H9 (cell line): ENCODE measurements at regions not wholly inside any gene's neighbourhood (a gene's known extent, or its start where the extent isn't known, plus 50 kb on each side); places are given as distances from the start of the nearest gene placed in this dataset.
A peak's percentile ranks its signal among the peaks of the same experiment; 100 is the strongest.

Experiments used
- DNase-seq: peaks from one replicate; pipeline ENCODE4 v3.0.0-alpha.2; 2017
- H2AFZ ChIP-seq: one replicate; pipeline ENCODE4 v1.6.1; 2013; ENCODE audit warnings: mild to moderate bottlenecking, low read length, control low read depth, moderate library complexity
- H2AK5ac ChIP-seq: 2 replicates; pipeline ENCODE4 v1.6.1; 2013; ENCODE audit warnings: low read length, control low read depth, mixed read lengths; ENCODE audit not compliant: insufficient read length
- H2BK120ac ChIP-seq: one replicate; pipeline ENCODE4 v1.6.1; 2013; ENCODE audit warnings: low read depth, mild to moderate bottlenecking, low read length, control low read depth, inconsistent platforms; ENCODE audit not compliant: poor library complexity, severe bottlenecking
- H2BK12ac ChIP-seq: 2 replicates; pipeline ENCODE4 v1.6.1; 2013; ENCODE audit warnings: low read length, control low read depth, mixed read lengths, low read depth; ENCODE audit not compliant: insufficient read length
- H2BK15ac ChIP-seq: 2 replicates; pipeline ENCODE4 v1.6.1; 2013; ENCODE audit warnings: low read depth, low read length, control low read depth
- H2BK20ac ChIP-seq: one replicate; pipeline ENCODE4 v1.6.1; 2013; ENCODE audit warnings: low read depth, mild to moderate bottlenecking, low read length, control low read depth, inconsistent platforms; ENCODE audit not compliant: poor library complexity, severe bottlenecking
- H2BK5ac ChIP-seq: 2 replicates; pipeline ENCODE4 v1.6.1; 2013; ENCODE audit warnings: low read length, control low read depth, mixed read lengths; ENCODE audit not compliant: insufficient read length
- H3K14ac ChIP-seq: 2 replicates; pipeline ENCODE4 v1.6.1; 2013; ENCODE audit warnings: low read length, control low read depth; ENCODE audit not compliant: insufficient read depth
- H3K18ac ChIP-seq: 2 replicates; pipeline ENCODE4 v1.6.1; 2013; ENCODE audit warnings: low read depth, mild to moderate bottlenecking, mixed read lengths, low read length, control low read depth; ENCODE audit not compliant: insufficient read length
- H3K23ac ChIP-seq: 2 replicates; pipeline ENCODE4 v1.6.1; 2013; ENCODE audit warnings: low read length, control low read depth, mixed read lengths, low read depth; ENCODE audit not compliant: insufficient read length
- H3K23me2 ChIP-seq: 2 replicates; pipeline ENCODE4 v1.6.1; 2013; ENCODE audit warnings: low read depth, mild to moderate bottlenecking, mixed read lengths, low read length, control low read depth; ENCODE audit not compliant: insufficient read length, poor library complexity, severe bottlenecking
- H3K27ac ChIP-seq: 2 replicates; pipeline ENCODE4 v1.5.1; 2013; ENCODE audit warnings: low read length, control low read depth, mixed read lengths, low read depth; ENCODE audit not compliant: insufficient read length
- H3K27me3 ChIP-seq: 2 replicates; pipeline ENCODE4 v1.6.1; 2013; ENCODE audit warnings: low read length, control low read depth, inconsistent platforms; ENCODE audit not compliant: insufficient read depth
- H3K4ac ChIP-seq: 2 replicates; pipeline ENCODE4 v1.6.1; 2013; ENCODE audit warnings: low read depth, mild to moderate bottlenecking, control low read depth, inconsistent platforms, low read length, moderate library complexity
- H3K4me1 ChIP-seq: 2 replicates; pipeline ENCODE4 v1.6.1; 2013; ENCODE audit warnings: low read length, control low read depth, inconsistent platforms; ENCODE audit not compliant: insufficient read depth
- H3K4me2 ChIP-seq: 2 replicates; pipeline ENCODE4 v1.6.1; 2013; ENCODE audit warnings: low read length, control low read depth, mixed read lengths; ENCODE audit not compliant: insufficient read length, insufficient read depth
- H3K56ac ChIP-seq: 2 replicates; pipeline ENCODE4 v1.6.1; 2013; ENCODE audit warnings: low read depth, mild to moderate bottlenecking, mixed read lengths, low read length, control low read depth; ENCODE audit not compliant: insufficient read length
- H3K79me1 ChIP-seq: 2 replicates; pipeline ENCODE4 v1.6.1; 2013; ENCODE audit warnings: low read depth, mild to moderate bottlenecking, moderate library complexity, low read length, control low read depth, inconsistent platforms; ENCODE audit not compliant: insufficient read depth, poor library complexity, severe bottlenecking
- H3K79me2 ChIP-seq: 2 replicates; pipeline ENCODE4 v1.6.1; 2013; ENCODE audit warnings: low read length, control low read depth, inconsistent platforms; ENCODE audit not compliant: insufficient read depth
- H3K9ac ChIP-seq: 2 replicates; pipeline ENCODE4 v1.6.1; 2013; ENCODE audit warnings: low read length, control low read depth, mixed read lengths; ENCODE audit not compliant: insufficient read length; ENCODE audit errors: extremely low read depth
- H3K9me3 ChIP-seq: one replicate; pipeline ENCODE4 v1.6.1; 2013; ENCODE audit warnings: low read depth, low read length, inconsistent platforms; ENCODE audit not compliant: control insufficient read depth
- H3T11ph ChIP-seq: one replicate; pipeline ENCODE4 v1.6.1; 2013; ENCODE audit warnings: mild to moderate bottlenecking, low read length, control low read depth, inconsistent platforms
- H4K20me1 ChIP-seq: one replicate; pipeline ENCODE4 v1.6.1; 2013; ENCODE audit not compliant: control insufficient read depth, insufficient read length, insufficient read depth
- H4K5ac ChIP-seq: 2 replicates; pipeline ENCODE4 v1.6.1; 2013; ENCODE audit warnings: low read depth, mild to moderate bottlenecking, mixed read lengths, low read length, control low read depth; ENCODE audit not compliant: insufficient read length
- H4K8ac ChIP-seq: replicated peaks from 2 replicates; pipeline ENCODE4 v1.6.1; 2013; ENCODE audit warnings: low read length, control low read depth, mixed read lengths, low read depth; ENCODE audit not compliant: insufficient read length
- H4K91ac ChIP-seq: 2 replicates; pipeline ENCODE4 v1.6.1; 2013; ENCODE audit warnings: low read depth, mild to moderate bottlenecking, moderate library complexity, mixed read lengths, low read length, control low read depth; ENCODE audit not compliant: insufficient read length
- H3K27ac Mint-ChIP-seq, 3 experiments: 2 replicates in 2 of 3; 3 replicates in 1 of 3; pipeline ENCODE4 v1.8.0; 2020 to 2021; ENCODE audit warnings: mixed read lengths in 3 of 3, mild to moderate bottlenecking in 1 of 3, moderate library complexity in 1 of 3
- H3K27me3 Mint-ChIP-seq: 2 replicates; pipeline ENCODE4 v1.8.0; 2021; ENCODE audit warnings: low read depth, mild to moderate bottlenecking, moderate library complexity, mixed read lengths
- H3K36me3 Mint-ChIP-seq, 3 experiments: 2 replicates in 2 of 3; 3 replicates in 1 of 3; pipeline ENCODE4 v1.8.0; 2020 to 2021; ENCODE audit warnings: low read depth in 3 of 3, mixed read lengths in 3 of 3; ENCODE audit not compliant: insufficient read depth in 1 of 3
- H3K4me1 Mint-ChIP-seq, 2 experiments: 2 replicates each; pipeline ENCODE4 v1.8.0; 2020; ENCODE audit warnings: mixed read lengths in 2 of 2
- H3K4me3 Mint-ChIP-seq, 2 experiments: 2 replicates in 1 of 2; 3 replicates in 1 of 2; pipeline ENCODE4 v1.8.0; 2020 to 2021; ENCODE audit warnings: mild to moderate bottlenecking in 2 of 2, mixed read lengths in 2 of 2, moderate library complexity in 1 of 2
- H3K9me3 Mint-ChIP-seq, 2 experiments: 2 replicates in 1 of 2; 3 replicates in 1 of 2; pipeline ENCODE4 v1.8.0; 2020; ENCODE audit warnings: mild to moderate bottlenecking in 2 of 2, mixed read lengths in 2 of 2, moderate library complexity in 1 of 2
- CTCF ChIP-seq: fragments of 200-600 bp; sonication (generic); conservative IDR thresholded peaks from 3 replicates; pipeline ENCODE4 v1.8.0; 2021; ENCODE audit warnings: antibody characterized with exemption, mild to moderate bottlenecking
- WGBS: extraction: QIAGEN DNeasy Blood & Tissue Kit; methylation state at CpG from one replicate; pipeline ENCODE4 v1.1.7; 2013; ENCODE audit warnings: missing lambda C conversion rate, low lambda C conversion rate, mixed read lengths; ENCODE audit not compliant: insufficient read length; ENCODE audit errors: extremely low coverage; 5-methylcytosine and 5-hydroxymethylcytosine counted together

- H2AFZ ChIP-seq: no peak overlapping the region
- H3K23me2 ChIP-seq: no peaks in the 10 kb centered on the region
- no peaks in the 10 kb centered on the region for H3K9me3 ChIP-seq
- no peak overlapping the region for H3K56ac ChIP-seq
- no peak overlapping the region for H3K27ac ChIP-seq
- no peak overlapping the region for H3K27ac Mint-ChIP-seq
- H3K9me3 Mint-ChIP-seq: peaks cover 9 to 10% of the 10 kb centered on the region in 2 experiments; a peak in 3 of 5 replicates
- H4K8ac ChIP-seq: no peak overlapping the region
- no peak overlapping the region for H3K4ac ChIP-seq
- no peak overlapping the region for H4K5ac ChIP-seq
- H3K27me3 ChIP-seq: no peaks in the 10 kb centered on the region
- 0 out of 2 replicates have a peak, but pooled peaks cover 1% of the 10 kb centered on the region for H3K4me1 ChIP-seq
- H2BK20ac ChIP-seq: no peak overlapping the region
- no peak overlapping the region for H3T11ph ChIP-seq
- H3K9ac ChIP-seq: no peak overlapping the region
- no peak for TF ChIP-seq CTCF
- H3K27me3 Mint-ChIP-seq: peaks cover 1% of the 10 kb centered on the region
- H2BK120ac ChIP-seq: no peak overlapping the region
- H3K4me2 ChIP-seq: no peak overlapping the region
- no peaks in the 10 kb centered on the region for H3K79me2 ChIP-seq
- no peak overlapping the region for H3K23ac ChIP-seq
- H4K91ac ChIP-seq: no peak overlapping the region
- H3K14ac ChIP-seq: no peak overlapping the region
- no CpG with 5 or more reads among the region's 3 CpGs for WGBS
- no peak overlapping the region for H2AK5ac ChIP-seq
- H4K20me1 ChIP-seq: no peaks in the 10 kb centered on the region
- H3K4me1 Mint-ChIP-seq: peaks cover 11 to 16% of the 10 kb centered on the region in 2 experiments
- H2BK12ac ChIP-seq: no peak overlapping the region
- H3K36me3 Mint-ChIP-seq: peaks cover 0 to 7% (median 3%) of the 10 kb centered on the region in 3 experiments; a peak in 2 of 7 replicates
- no peak overlapping the region for H2BK5ac ChIP-seq
- H2BK15ac ChIP-seq: no peak overlapping the region
- no peaks in the 10 kb centered on the region for H3K79me1 ChIP-seq
- DNase-seq: no peak
- H3K18ac ChIP-seq: no peak overlapping the region
- 0 out of 5 replicates have a peak overlapping the region, but pooled peaks of 1 of the 2 experiments have one; percentile 29 for H3K4me3 Mint-ChIP-seq
These were observed 156.4 kb downstream of the FGF18 start for GRCh38 chr5:171575808-171576207.
